K562 (cell line): ENCODE measurements at regions not wholly inside any gene's neighbourhood (a gene's known extent, or its start where the extent isn't known, plus 50 kb on each side); places are given as distances from the start of the nearest gene placed in this dataset.

Source experiments
- ADNP ChIP-seq: fragments of 200-800 bp; sonication (Bioruptor generic); IDR thresholded peaks from 2 replicates; pipeline ENCODE4 v1.6.1; 2016; ENCODE audit warnings: missing genetic modification characterization, missing compliant biosample characterization
- ATF7 ChIP-seq: fragments of 450-650 bp; IDR thresholded peaks from 2 replicates; pipeline ENCODE4 v1.7.1; 2014; ENCODE audit warnings: mild to moderate bottlenecking, moderate library complexity
- ESRRA ChIP-seq: fragments of 450-650 bp; IDR thresholded peaks from 2 replicates; pipeline ENCODE4 v1.6.1; 2014; ENCODE audit warnings: low read depth, mild to moderate bottlenecking, moderate library complexity, borderline replicate concordance
- HDAC1 ChIP-seq, 2 experiments: fragments of 450-650 bp; IDR thresholded peaks; 2 replicates each; pipeline ENCODE4 v1.6.1; 2016 to 2017; ENCODE audit warnings: inconsistent platforms in 1 of 2, mild to moderate bottlenecking in 1 of 2, moderate library complexity in 1 of 2
- HOMEZ ChIP-seq: fragments of 250-450 bp; sonication (Bioruptor Pico); IDR thresholded peaks from 2 replicates; pipeline ENCODE4 v1.4.0; 2020; ENCODE audit warnings: mild to moderate bottlenecking, moderate library complexity
- JUN ChIP-seq, 2 experiments: sonication (generic) in 1 of 2; formaldehyde crosslinking in 1 of 2; IDR thresholded peaks; 2 replicates each; pipeline versions ENCODE4 v1.6.1 to v1.8.0; 2012 to 2022; ENCODE audit warnings: borderline replicate concordance in 2 of 2, mild to moderate bottlenecking in 2 of 2, improper control_type of control experiment in 1 of 2, low read depth in 1 of 2, low read length in 1 of 2, missing genetic modification reagents in 1 of 2
- KAT8 ChIP-seq: fragments of 450-650 bp; IDR thresholded peaks from 2 replicates; pipeline ENCODE4 v1.6.1; 2016; ENCODE audit warnings: low read depth, mild to moderate bottlenecking
- NCOA1 ChIP-seq: fragments of 450-650 bp; IDR thresholded peaks from 2 replicates; pipeline ENCODE4 v1.6.1; 2016; ENCODE audit warnings: low read depth
- NEUROD1 ChIP-seq: fragments of 150-350 bp; IDR thresholded peaks from 2 replicates; pipeline ENCODE4 v1.6.1; 2014; ENCODE audit warnings: borderline replicate concordance, low read length, low read depth; ENCODE audit not compliant: partially characterized antibody
- NR2C1 ChIP-seq, 2 experiments: fragments of 450-650 bp; IDR thresholded peaks; 2 replicates each; pipeline ENCODE4 v1.6.1; 2017; ENCODE audit warnings: mild to moderate bottlenecking in 2 of 2, antibody characterized with exemption in 1 of 2, inconsistent platforms in 1 of 2, missing compliant biosample characterization in 1 of 2, missing genetic modification characterization in 1 of 2
- RBM15 ChIP-seq: fragments of 200-400 bp; formaldehyde crosslinking; IDR thresholded peaks from 2 replicates; pipeline ENCODE4 v1.6.1; 2018; ENCODE audit warnings: mild to moderate bottlenecking, low read length, moderate library complexity; ENCODE audit not compliant: insufficient read depth
- RBM39 ChIP-seq: fragments of 200-400 bp; formaldehyde crosslinking; optimal IDR thresholded peaks from 2 replicates; pipeline ENCODE3; 2018; ENCODE audit warnings: low read depth, low read length
- SMARCA4 ChIP-seq: fragments of 450-650 bp; IDR thresholded peaks from 2 replicates; pipeline ENCODE4 v1.6.1; 2016
- TCF7 ChIP-seq: sonication (generic); IDR thresholded peaks from 2 replicates; pipeline ENCODE4 v1.6.1; 2016; ENCODE audit warnings: antibody characterized with exemption, borderline replicate concordance
- USF2 ChIP-seq: sonication (generic); formaldehyde crosslinking; IDR thresholded peaks from 2 replicates; pipeline ENCODE4 v1.5.0; 2020; ENCODE audit warnings: missing genetic modification reagents
- ZNF75A ChIP-seq: fragments of 450-650 bp; formaldehyde crosslinking; IDR thresholded peaks from 2 replicates; pipeline ENCODE4 v1.4.0; 2020; ENCODE audit warnings: mild to moderate bottlenecking
- ZSCAN32 ChIP-seq: fragments of 450-650 bp; formaldehyde crosslinking; IDR thresholded peaks from 2 replicates; pipeline ENCODE4 v1.4.0; 2020; ENCODE audit warnings: mild to moderate bottlenecking, moderate library complexity
- TF ChIP-seq, protein P1 (sequence below): sonication (generic); formaldehyde crosslinking; IDR thresholded peaks from 2 replicates; pipeline ENCODE4 v1.8.0; 2023; ENCODE audit warnings: mild to moderate bottlenecking, missing genetic modification reagents
- TF ChIP-seq, protein P2 (sequence below): fragments of 450-650 bp; formaldehyde crosslinking; IDR thresholded peaks from 2 replicates; pipeline ENCODE4 v1.4.0; 2022; ENCODE audit warnings: missing genetic modification characterization

GRCh38 chr6:147106759-147107401, 97.3 kb upstream of the STXBP5 start (continued):
- TF ChIP-seq ZSCAN32 (CRISPR knock-in tag) (no peak), NEUROD1 (no peak), NR2C1 (IDR thresholded peaks at IDR 0.05) (no peak), NR2C1 (tag; IDR thresholded peaks at IDR 0.05) (0 out of 2 replicates have a peak, but pooled peaks have one; percentile 12), TCF7 (no peak), HDAC1 (IDR thresholded peaks at IDR 0.05) (peak in 1 of 2 experiments; percentile 20; a peak in 1 of 4 replicates), SMARCA4 (peak; percentile 49; the same call in 1 of the 2 replicates), ESRRA (peak; percentile 28; the same call in 1 of the 2 replicates), USF2 (CRISPR knock-in tag) (no peak), ATF7 (0 out of 2 replicates have a peak, but pooled peaks have one; percentile 23), RBM39 (no peak), JUN (IDR thresholded peaks at IDR 0.05; ENCODE audit: borderline replicate concordance, low read depth, low read length) (no peak), JUN (CRISPR knock-in tag; IDR thresholded peaks at IDR 0.05; ENCODE audit: borderline replicate concordance) (no peak), RBM15 (no peak), KAT8 (no peak), HOMEZ (CRISPR knock-in tag) (no peak), ADNP (no peak), ZNF75A (CRISPR knock-in tag) (no peak), NCOA1 (no peak)
- TF ChIP-seq, protein P1, sequence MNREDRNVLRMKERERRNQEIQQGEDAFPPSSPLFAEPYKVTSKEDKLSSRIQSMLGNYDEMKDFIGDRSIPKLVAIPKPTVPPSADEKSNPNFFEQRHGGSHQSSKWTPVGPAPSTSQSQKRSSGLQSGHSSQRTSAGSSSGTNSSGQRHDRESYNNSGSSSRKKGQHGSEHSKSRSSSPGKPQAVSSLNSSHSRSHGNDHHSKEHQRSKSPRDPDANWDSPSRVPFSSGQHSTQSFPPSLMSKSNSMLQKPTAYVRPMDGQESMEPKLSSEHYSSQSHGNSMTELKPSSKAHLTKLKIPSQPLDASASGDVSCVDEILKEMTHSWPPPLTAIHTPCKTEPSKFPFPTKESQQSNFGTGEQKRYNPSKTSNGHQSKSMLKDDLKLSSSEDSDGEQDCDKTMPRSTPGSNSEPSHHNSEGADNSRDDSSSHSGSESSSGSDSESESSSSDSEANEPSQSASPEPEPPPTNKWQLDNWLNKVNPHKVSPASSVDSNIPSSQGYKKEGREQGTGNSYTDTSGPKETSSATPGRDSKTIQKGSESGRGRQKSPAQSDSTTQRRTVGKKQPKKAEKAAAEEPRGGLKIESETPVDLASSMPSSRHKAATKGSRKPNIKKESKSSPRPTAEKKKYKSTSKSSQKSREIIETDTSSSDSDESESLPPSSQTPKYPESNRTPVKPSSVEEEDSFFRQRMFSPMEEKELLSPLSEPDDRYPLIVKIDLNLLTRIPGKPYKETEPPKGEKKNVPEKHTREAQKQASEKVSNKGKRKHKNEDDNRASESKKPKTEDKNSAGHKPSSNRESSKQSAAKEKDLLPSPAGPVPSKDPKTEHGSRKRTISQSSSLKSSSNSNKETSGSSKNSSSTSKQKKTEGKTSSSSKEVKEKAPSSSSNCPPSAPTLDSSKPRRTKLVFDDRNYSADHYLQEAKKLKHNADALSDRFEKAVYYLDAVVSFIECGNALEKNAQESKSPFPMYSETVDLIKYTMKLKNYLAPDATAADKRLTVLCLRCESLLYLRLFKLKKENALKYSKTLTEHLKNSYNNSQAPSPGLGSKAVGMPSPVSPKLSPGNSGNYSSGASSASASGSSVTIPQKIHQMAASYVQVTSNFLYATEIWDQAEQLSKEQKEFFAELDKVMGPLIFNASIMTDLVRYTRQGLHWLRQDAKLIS, result no peak
- TF ChIP-seq, protein P2, sequence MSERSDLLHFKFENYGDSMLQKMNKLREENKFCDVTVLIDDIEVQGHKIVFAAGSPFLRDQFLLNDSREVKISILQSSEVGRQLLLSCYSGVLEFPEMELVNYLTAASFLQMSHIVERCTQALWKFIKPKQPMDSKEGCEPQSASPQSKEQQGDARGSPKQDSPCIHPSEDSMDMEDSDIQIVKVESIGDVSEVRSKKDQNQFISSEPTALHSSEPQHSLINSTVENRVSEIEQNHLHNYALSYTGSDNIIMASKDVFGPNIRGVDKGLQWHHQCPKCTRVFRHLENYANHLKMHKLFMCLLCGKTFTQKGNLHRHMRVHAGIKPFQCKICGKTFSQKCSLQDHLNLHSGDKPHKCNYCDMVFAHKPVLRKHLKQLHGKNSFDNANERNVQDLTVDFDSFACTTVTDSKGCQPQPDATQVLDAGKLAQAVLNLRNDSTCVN (CRISPR knock-in tag), result no peak
